DOHH2 (cell line): ENCODE measurements at regions not wholly inside any gene's neighbourhood (a gene's known extent, or its start where the extent isn't known, plus 50 kb on each side); places are given as distances from the start of the nearest gene placed in this dataset.

Source experiments
- CTCF ChIP-seq: fragments of 200-600 bp; sonication (generic); IDR thresholded peaks from one replicate; pipeline ENCODE4 v1.5.1; 2014; ENCODE audit warnings: antibody characterized with exemption, mild to moderate bottlenecking, low read depth, low read length; ENCODE audit not compliant: poor library complexity, severe bottlenecking
- EZH2phosphoT487 ChIP-seq: fragments of 200-600 bp; sonication (generic); IDR thresholded peaks from 2 replicates; pipeline ENCODE4 v1.6.1; 2017; ENCODE audit warnings: borderline replicate concordance, mild to moderate bottlenecking, antibody characterized with exemption, low read length, moderate library complexity, mixed read lengths

GRCh38 chr3:43795491-43795890 lies 104.8 kb downstream of the ABHD5 start:
- TF ChIP-seq CTCF (no peak), EZH2phosphoT487 (no peak)
